Panc1 (cell line): ENCODE measurements at regions not wholly inside any gene's neighbourhood (a gene's known extent, or its start where the extent isn't known, plus 50 kb on each side); places are given as distances from the start of the nearest gene placed in this dataset.
A peak's percentile ranks its signal among the peaks of the same experiment; 100 is the strongest.

Experiments used
- ATAC-seq: fragments of 200-7000 bp; cut with Tn5 transposase; 2 replicates; pipeline ENCODE4 v1.9.1; 2020; ENCODE audit warnings: mild to moderate bottlenecking, moderate library complexity
- BruUV-seq: library from RNA; stranded (reverse); fragments of 400-500 nt; replicated peaks from 2 replicates; lab custom pipeline; 2021; lab: Mats Ljungman, UMichigan
- CTCF ChIA-PET: fragments of 300-600 bp; sonication (Branson Sonifier 250); formaldehyde crosslinking; loops from one replicate; lab custom pipeline; 2022; ENCODE audit warnings: antibody characterized with exemption; lab: Charles Lee
- POLR2A ChIA-PET: fragments of 300-600 bp; sonication (Branson Sonifier 250); formaldehyde crosslinking; loops from one replicate; lab custom pipeline; 2022; ENCODE audit warnings: antibody characterized with exemption; lab: Charles Lee
- DNase-seq: peaks from one replicate; pipeline ENCODE4 v3.0.0-alpha.2; 2010; ENCODE audit warnings: low read depth, low spot score
- H3K27ac ChIP-seq: 2 replicates; pipeline ENCODE4 v1.5.1; 2011; ENCODE audit warnings: mild to moderate bottlenecking, low read length, inconsistent platforms
- H3K27me3 ChIP-seq: fragments of 200-500 bp; sonication (Bioruptor generic); 2 replicates; pipeline ENCODE4 v1.6.0; 2014; ENCODE audit warnings: low read length, inconsistent platforms; ENCODE audit not compliant: control insufficient read depth, insufficient read depth
- H3K36me3 ChIP-seq: fragments of 200-500 bp; sonication (Bioruptor generic); 2 replicates; pipeline ENCODE4 v1.5.1; 2014; ENCODE audit warnings: inconsistent platforms, mild to moderate bottlenecking, low read length, moderate library complexity; ENCODE audit not compliant: control insufficient read depth, insufficient read depth
- H3K4me1 ChIP-seq: 2 replicates; pipeline ENCODE4 v1.5.1; 2011; ENCODE audit warnings: inconsistent platforms, mild to moderate bottlenecking, low read length, moderate library complexity; ENCODE audit not compliant: control insufficient read depth, insufficient read depth
- H3K4me3 ChIP-seq, 2 experiments: 2 replicates each; pipeline ENCODE4 v1.5.1; 2011 to 2012; ENCODE audit warnings: low read depth in 2 of 2, low read length in 2 of 2, mild to moderate bottlenecking in 2 of 2, inconsistent platforms in 1 of 2, moderate library complexity in 1 of 2
- H3K9me3 ChIP-seq: fragments of 200-500 bp; sonication (Bioruptor generic); 2 replicates; pipeline ENCODE4 v1.5.1; 2014; ENCODE audit warnings: low read depth, mild to moderate bottlenecking, inconsistent platforms, low read length, moderate library complexity; ENCODE audit not compliant: control insufficient read depth, insufficient read depth
- CTCF ChIP-seq: fragments of 450-650 bp; IDR thresholded peaks from 2 replicates; pipeline ENCODE4 v1.5.1; 2017; ENCODE audit warnings: mild to moderate bottlenecking
- POLR2AphosphoS5 ChIP-seq: IDR thresholded peaks from 2 replicates; pipeline ENCODE4 v1.6.1; 2012; ENCODE audit warnings: mild to moderate bottlenecking, low read depth, low read length, moderate library complexity
- REST ChIP-seq, 2 experiments: IDR thresholded peaks; 2 replicates each; pipeline ENCODE4 v1.6.1; 2011 to 2012; ENCODE audit warnings: low read depth in 2 of 2, control low read depth in 1 of 2, low read length in 1 of 2, mild to moderate bottlenecking in 1 of 2, moderate library complexity in 1 of 2; ENCODE audit not compliant: insufficient read depth in 1 of 2
- SIN3A ChIP-seq: IDR thresholded peaks from 2 replicates; pipeline ENCODE4 v1.6.1; 2012; ENCODE audit warnings: low read depth, mild to moderate bottlenecking, low read length, moderate library complexity, borderline replicate concordance; ENCODE audit not compliant: insufficient read depth
- TCF7L2 ChIP-seq: IDR thresholded peaks from 2 replicates; pipeline ENCODE4 v1.6.1; 2011; ENCODE audit warnings: mild to moderate bottlenecking, low read depth, low read length, inconsistent platforms
- in situ Hi-C: cut with HindIII; loops from 2 replicates; pipeline ENCODE4 v1.10.0; 2016; ENCODE audit warnings: low sequenced_read_pairs, low pct_unique_long_range_greater_than_20kb
- intact Hi-C: fragments of 100-400 bp; cut with micrococcal nuclease; formaldehyde crosslinking; loops from one replicate; pipeline ENCODE4 v1.10.0; 2022; ENCODE audit not compliant: unreplicated experiment

GRCh38 chr2:234187646-234188174 is 137.2 kb downstream of the SPP2 start:
- Histone ChIP-seq H3K27ac (peak overlapping the region; percentile 98), H3K4me1 (peaks cover 40% of the 10 kb centered on the region), H3K4me3 (no peak overlapping the region), H3K27me3 (no peaks in the 10 kb centered on the region), H3K9me3 (peaks cover 5% of the 10 kb centered on the region; the same call in 1 of the 2 replicates), H3K36me3 (no peaks in the 10 kb centered on the region)
- POLR2A ChIA-PET = no interaction called here
- CTCF ChIA-PET = no interaction called here
- ATAC-seq (no peak), DNase-seq (no peak)
- intact Hi-C loops = loop anchor here (10.0 kb wide), 1 partner anchor 57 kb away; no protein-coding TSS in a partner anchor
- BruUV-seq = no TSS peak
- in situ Hi-C loops = no loop called here
- TF ChIP-seq REST (IDR thresholded peaks at IDR 0.05; ENCODE audit: insufficient read depth in 1 of 2, low read depth in 2 of 2, low read length in 1 of 2) = no peak

GRCh38 chr2:234181121-234181520 is 130.6 kb downstream of the SPP2 start:
- Histone ChIP-seq H3K36me3 (no peaks in the 10 kb centered on the region), H3K9me3 (no peaks in the 10 kb centered on the region; the same call in 1 of the 2 replicates), H3K4me3 (no peak overlapping the region), H3K27me3 (no peaks in the 10 kb centered on the region), H3K4me1 (peaks cover 45% of the 10 kb centered on the region), H3K27ac (peak overlapping the region; percentile 85)
- no peak for DNase-seq
- POLR2A ChIA-PET = interaction anchor here (0.6 kb wide), 1 partner anchor 167 kb away, joined by 6 read pairs; no protein-coding TSS in a partner anchor
- in situ Hi-C loops (no loop called here), intact Hi-C loops (loop anchor here (10.0 kb wide), 1 partner anchor 64 kb away; no protein-coding TSS in a partner anchor)
- TF ChIP-seq TCF7L2 (no peak), REST (IDR thresholded peaks at IDR 0.05; ENCODE audit: insufficient read depth in 1 of 2, low read depth in 2 of 2, low read length in 1 of 2) (no peak), SIN3A (no peak), CTCF (no peak), POLR2AphosphoS5 (no peak)
- no peak for ATAC-seq
- no TSS peak for BruUV-seq
- CTCF ChIA-PET = no interaction called here
